ENCODE measurements at regions not wholly inside any gene's neighbourhood (a gene's known extent, or its start where the extent isn't known, plus 50 kb on each side); places are given as distances from the start of the nearest gene placed in this dataset.

GRCh38 chr5:120173125-120173524, 291.0 kb upstream of the PRR16 start:
- TF ChIP-seq POLR2A (IDR thresholded peaks at IDR 0.05; ENCODE audit: low read length) (no peak), GATA1 (IDR thresholded peaks at IDR 0.05; ENCODE audit: low read depth, low read length) (no peak)

Data from erythroblast (primary cell).